Astrocyte (in vitro differentiated cells and primary cell): ENCODE measurements at regions not wholly inside any gene's neighbourhood (a gene's known extent, or its start where the extent isn't known, plus 50 kb on each side); places are given as distances from the start of the nearest gene placed in this dataset.

Source experiments
- DNase-seq: peaks from one replicate; pipeline ENCODE4 v3.0.0-alpha.2; 2010; ENCODE audit warnings: low read depth
- FAIRE-seq: peaks from 2 replicates; lab custom pipeline; 2011; peaks lifted over from hg19 to GRCh38; lab: Jason Lieb, UNC
- H2AFZ ChIP-seq: 2 replicates; pipeline ENCODE4 v1.6.0; 2012; ENCODE audit warnings: low read depth, low read length, inconsistent platforms
- H3K27ac ChIP-seq: 2 replicates; pipeline ENCODE4 v1.5.1; 2011; ENCODE audit warnings: low read depth, low read length, inconsistent platforms
- H3K27me3 ChIP-seq: 2 replicates; pipeline ENCODE4 v1.6.0; 2011; ENCODE audit warnings: low read length, inconsistent platforms; ENCODE audit not compliant: insufficient read depth
- H3K36me3 ChIP-seq: 2 replicates; pipeline ENCODE4 v1.5.1; 2011; ENCODE audit warnings: low read length, inconsistent platforms; ENCODE audit not compliant: insufficient read depth
- H3K4me1 ChIP-seq: 2 replicates; pipeline ENCODE4 v1.5.1; 2011; ENCODE audit warnings: low read length, inconsistent platforms; ENCODE audit not compliant: insufficient read depth
- H3K4me2 ChIP-seq: 2 replicates; pipeline ENCODE4 v1.6.0; 2012; ENCODE audit warnings: low read length, inconsistent platforms
- H3K4me3 ChIP-seq: 2 replicates; pipeline ENCODE4 v1.5.1; 2011; ENCODE audit warnings: low read depth, mild to moderate bottlenecking, low read length, inconsistent platforms; ENCODE audit not compliant: insufficient read depth
- H3K79me2 ChIP-seq: 2 replicates; pipeline ENCODE4 v1.6.0; 2012; ENCODE audit warnings: mild to moderate bottlenecking, low read length, inconsistent platforms; ENCODE audit not compliant: insufficient read depth
- H3K9ac ChIP-seq: 2 replicates; pipeline ENCODE4 v1.6.0; 2012; ENCODE audit warnings: mild to moderate bottlenecking, low read length, inconsistent platforms
- H3K9me3 ChIP-seq: 2 replicates; pipeline ENCODE4 v1.5.1; 2012; ENCODE audit warnings: low read depth, mild to moderate bottlenecking, low read length, inconsistent platforms; ENCODE audit not compliant: insufficient read depth
- H4K20me1 ChIP-seq: 2 replicates; pipeline ENCODE4 v1.6.0; 2012; ENCODE audit warnings: low read length, inconsistent platforms; ENCODE audit not compliant: insufficient read depth
- H3K27ac Mint-ChIP-seq: one replicate; pipeline ENCODE4 v1.8.0; 2021; ENCODE audit warnings: mild to moderate bottlenecking, mixed read lengths; ENCODE audit not compliant: unreplicated experiment
- H3K27me3 Mint-ChIP-seq: one replicate; pipeline ENCODE4 v1.8.0; 2021; ENCODE audit warnings: low read depth, mixed read lengths; ENCODE audit not compliant: unreplicated experiment
- H3K36me3 Mint-ChIP-seq: one replicate; pipeline ENCODE4 v1.8.0; 2021; ENCODE audit warnings: low read depth, mixed read lengths; ENCODE audit not compliant: unreplicated experiment
- H3K4me1 Mint-ChIP-seq: one replicate; pipeline ENCODE4 v1.8.0; 2021; ENCODE audit warnings: low read depth, mixed read lengths; ENCODE audit not compliant: unreplicated experiment
- H3K4me3 Mint-ChIP-seq: one replicate; pipeline ENCODE4 v1.8.0; 2021; ENCODE audit warnings: mild to moderate bottlenecking, moderate library complexity, mixed read lengths; ENCODE audit not compliant: unreplicated experiment
- H3K9me3 Mint-ChIP-seq: one replicate; pipeline ENCODE4 v1.8.0; 2021; ENCODE audit warnings: mild to moderate bottlenecking, mixed read lengths; ENCODE audit not compliant: unreplicated experiment
- CTCF ChIP-seq: IDR thresholded peaks from 2 replicates; pipeline ENCODE4 v1.5.1; 2011; ENCODE audit warnings: low read depth, mild to moderate bottlenecking, inconsistent platforms, low read length, moderate library complexity; ENCODE audit not compliant: insufficient read depth
- EZH2 ChIP-seq: IDR thresholded peaks from 2 replicates; pipeline ENCODE4 v1.6.1; 2012; ENCODE audit warnings: mild to moderate bottlenecking, low read length, inconsistent platforms; ENCODE audit not compliant: insufficient read depth

DNA sequence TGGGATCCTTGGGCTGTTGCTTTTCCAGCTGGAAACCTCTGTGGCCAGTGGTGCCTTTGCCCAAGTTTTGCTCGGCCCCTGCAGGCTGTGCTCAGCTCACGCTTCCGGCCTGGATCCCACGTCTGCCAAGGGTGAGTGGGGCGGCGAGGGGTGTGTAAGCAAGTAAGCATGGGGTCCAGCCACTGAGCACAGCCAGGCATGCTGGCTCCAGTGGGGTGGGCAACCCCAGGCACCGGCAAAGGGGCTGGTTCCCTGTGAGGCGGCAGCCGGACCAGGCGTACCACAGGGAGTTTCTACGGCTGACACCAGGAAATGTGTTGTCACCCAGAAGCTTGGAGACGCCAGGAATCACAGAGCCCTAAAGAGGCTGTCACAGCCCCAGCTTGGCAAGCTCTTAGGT, 393.4 kb upstream of the CCDC196 start:
- TF ChIP-seq CTCF (no peak), EZH2 (no peak)
- H3K27me3 Mint-ChIP-seq: no peaks in the 10 kb centered on the region
- H3K4me1 Mint-ChIP-seq: no peaks in the 10 kb centered on the region
- H4K20me1 ChIP-seq: no peaks in the 10 kb centered on the region
- H3K27me3 ChIP-seq: no peaks in the 10 kb centered on the region
- no peaks in the 10 kb centered on the region for H3K9me3 ChIP-seq
- no peaks in the 10 kb centered on the region for H3K9me3 Mint-ChIP-seq
- no peaks in the 10 kb centered on the region for H3K36me3 Mint-ChIP-seq
- no peaks in the 10 kb centered on the region for H3K79me2 ChIP-seq
- no peaks in the 10 kb centered on the region for H3K4me1 ChIP-seq
- H3K9ac ChIP-seq: no peak overlapping the region
- H3K27ac Mint-ChIP-seq: no peak overlapping the region
- no peaks in the 10 kb centered on the region for H3K36me3 ChIP-seq
- DNase-seq (no peak), FAIRE-seq (no peak)
- no peak overlapping the region for H2AFZ ChIP-seq
- H3K27ac ChIP-seq: no peak overlapping the region
- H3K4me2 ChIP-seq: no peak overlapping the region
- no peak overlapping the region for H3K4me3 ChIP-seq
- H3K4me3 Mint-ChIP-seq: no peak overlapping the region

GRCh38 chr14:66094001-66094727, 392.0 kb upstream of the CCDC196 start:
- Histone ChIP-seq H4K20me1 (no peaks in the 10 kb centered on the region), H3K9me3 (no peaks in the 10 kb centered on the region), H3K4me2 (no peak overlapping the region), H3K4me3 (no peak overlapping the region), H3K79me2 (no peaks in the 10 kb centered on the region), H3K4me1 (no peaks in the 10 kb centered on the region), H3K27me3 (no peaks in the 10 kb centered on the region), H3K36me3 (no peaks in the 10 kb centered on the region), H3K9ac (no peak overlapping the region), H2AFZ (no peak overlapping the region), H3K27ac (no peak overlapping the region)
- H3K27ac Mint-ChIP-seq: no peak overlapping the region
- no peak overlapping the region for H3K4me3 Mint-ChIP-seq
- H3K27me3 Mint-ChIP-seq: no peaks in the 10 kb centered on the region
- H3K4me1 Mint-ChIP-seq: no peaks in the 10 kb centered on the region
- no peaks in the 10 kb centered on the region for H3K9me3 Mint-ChIP-seq
- TF ChIP-seq CTCF (no peak), EZH2 (no peak)
- FAIRE-seq: no peak
- no peaks in the 10 kb centered on the region for H3K36me3 Mint-ChIP-seq
- no peak for DNase-seq

DNA sequence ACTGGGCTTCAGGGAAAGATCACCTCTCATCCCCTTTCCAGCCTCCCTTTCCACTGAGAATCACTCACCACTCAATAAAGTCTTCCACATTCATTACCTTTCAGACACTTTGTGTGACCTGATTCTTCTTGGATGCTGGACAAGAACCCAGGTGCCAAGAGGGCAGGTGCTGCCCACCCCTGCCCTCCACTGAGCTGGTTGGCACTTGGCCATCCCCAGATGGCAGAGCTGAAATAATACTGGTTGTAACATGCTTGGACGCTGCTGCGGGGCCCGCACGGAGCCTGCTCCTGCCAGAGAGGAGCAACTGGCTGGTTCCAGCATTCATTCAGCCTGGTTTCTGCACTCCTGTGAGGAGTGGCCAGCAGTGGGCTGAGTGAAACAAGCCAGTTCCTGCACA, 386.7 kb upstream of the CCDC196 start:
- Mint-ChIP-seq H3K27ac (no peak overlapping the region), H3K4me1 (no peaks in the 10 kb centered on the region), H3K36me3 (no peaks in the 10 kb centered on the region), H3K27me3 (no peaks in the 10 kb centered on the region), H3K9me3 (peaks cover 2% of the 10 kb centered on the region), H3K4me3 (no peak overlapping the region)
- Histone ChIP-seq H3K27ac (no peak overlapping the region), H3K36me3 (no peaks in the 10 kb centered on the region), H3K4me1 (no peaks in the 10 kb centered on the region), H3K4me3 (no peak overlapping the region), H4K20me1 (no peaks in the 10 kb centered on the region), H3K79me2 (no peaks in the 10 kb centered on the region), H3K9me3 (no peaks in the 10 kb centered on the region), H3K9ac (no peak overlapping the region), H3K4me2 (no peak overlapping the region), H2AFZ (no peak overlapping the region), H3K27me3 (no peaks in the 10 kb centered on the region)
- FAIRE-seq: no peak
- no peak for DNase-seq
- TF ChIP-seq EZH2 (no peak), CTCF (no peak)
